Osteoblast (primary cell): ENCODE measurements at regions not wholly inside any gene's neighbourhood (a gene's known extent, or its start where the extent isn't known, plus 50 kb on each side); places are given as distances from the start of the nearest gene placed in this dataset.

Experiments
- DNase-seq: peaks from one replicate; pipeline ENCODE4 v3.0.0; 2011; ENCODE audit warnings: low spot score, mixed read lengths; ENCODE audit not compliant: insufficient read length; ENCODE audit errors: missing footprints
- H2AFZ ChIP-seq: 2 replicates; pipeline ENCODE4 v1.6.0; 2011; ENCODE audit warnings: mild to moderate bottlenecking, low read length
- H3K27ac ChIP-seq: 2 replicates; pipeline ENCODE4 v1.5.1; 2011; ENCODE audit warnings: mild to moderate bottlenecking, low read depth, low read length, moderate library complexity
- H3K27me3 ChIP-seq: 2 replicates; pipeline ENCODE4 v1.6.0; 2012; ENCODE audit warnings: mild to moderate bottlenecking, control low read depth, inconsistent platforms, low read length, moderate library complexity; ENCODE audit not compliant: insufficient read depth
- H3K36me3 ChIP-seq: 2 replicates; pipeline ENCODE4 v1.5.1; 2011; ENCODE audit warnings: mild to moderate bottlenecking, low read length, control low read depth, moderate library complexity; ENCODE audit not compliant: insufficient read depth
- H3K4me1 ChIP-seq: 2 replicates; pipeline ENCODE4 v1.5.1; 2011; ENCODE audit warnings: mild to moderate bottlenecking, low read length, control low read depth, moderate library complexity; ENCODE audit not compliant: insufficient read depth
- H3K4me2 ChIP-seq: 2 replicates; pipeline ENCODE4 v1.6.0; 2011; ENCODE audit warnings: mild to moderate bottlenecking, low read length; ENCODE audit not compliant: insufficient read depth
- H3K4me3 ChIP-seq: fragments of 200-600 bp; sonication (generic); 3 replicates; pipeline ENCODE4 v1.5.1; 2012; ENCODE audit warnings: mild to moderate bottlenecking, low read length, inconsistent platforms; ENCODE audit not compliant: insufficient read depth
- H3K79me2 ChIP-seq: 2 replicates; pipeline ENCODE4 v1.6.0; 2012; ENCODE audit warnings: mild to moderate bottlenecking, low read length, control low read depth, inconsistent platforms; ENCODE audit not compliant: insufficient read depth
- H3K9me3 ChIP-seq: 2 replicates; pipeline ENCODE4 v1.5.1; 2011; ENCODE audit warnings: low read depth, low read length, control low read depth
- H4K20me1 ChIP-seq: 2 replicates; pipeline ENCODE4 v1.6.0; 2012; ENCODE audit warnings: mild to moderate bottlenecking, low read length, control low read depth; ENCODE audit not compliant: insufficient read depth
- CTCF ChIP-seq: IDR thresholded peaks from 2 replicates; pipeline ENCODE4 v1.5.1; 2011; ENCODE audit warnings: mild to moderate bottlenecking, low read depth, low read length, moderate library complexity; ENCODE audit errors: extremely low read depth

- no peak for TF ChIP-seq CTCF
- no peaks in the 10 kb centered on the region for H4K20me1 ChIP-seq
- no peaks in the 10 kb centered on the region for H3K79me2 ChIP-seq
- no peaks in the 10 kb centered on the region for H3K9me3 ChIP-seq
- H3K4me3 ChIP-seq, result no peak overlapping the region
- peaks cover 18% of the 10 kb centered on the region for H3K4me1 ChIP-seq
- no peak overlapping the region for H3K27ac ChIP-seq
- DNase-seq, result no peak
- H3K4me2 ChIP-seq, result no peak overlapping the region
- no peak overlapping the region for H2AFZ ChIP-seq
- no peaks in the 10 kb centered on the region for H3K36me3 ChIP-seq
- H3K27me3 ChIP-seq, result no peaks in the 10 kb centered on the region
These were observed 70.4 kb upstream of the ELOVL6 start for GRCh38 chr4:110268790-110269189.

GRCh38 chr4:110268352-110268751, 69.9 kb upstream of the ELOVL6 start:
- no peak overlapping the region for H3K27ac ChIP-seq
- H3K79me2 ChIP-seq, result no peaks in the 10 kb centered on the region
- no peaks in the 10 kb centered on the region for H3K27me3 ChIP-seq
- H3K36me3 ChIP-seq, result no peaks in the 10 kb centered on the region
- H4K20me1 ChIP-seq, result no peaks in the 10 kb centered on the region
- no peaks in the 10 kb centered on the region for H3K9me3 ChIP-seq
- H3K4me3 ChIP-seq, result no peak overlapping the region
- H3K4me1 ChIP-seq, result peaks cover 18% of the 10 kb centered on the region
- no peak for TF ChIP-seq CTCF
- no peak overlapping the region for H2AFZ ChIP-seq
- DNase-seq, result no peak
- H3K4me2 ChIP-seq, result no peak overlapping the region

DNA sequence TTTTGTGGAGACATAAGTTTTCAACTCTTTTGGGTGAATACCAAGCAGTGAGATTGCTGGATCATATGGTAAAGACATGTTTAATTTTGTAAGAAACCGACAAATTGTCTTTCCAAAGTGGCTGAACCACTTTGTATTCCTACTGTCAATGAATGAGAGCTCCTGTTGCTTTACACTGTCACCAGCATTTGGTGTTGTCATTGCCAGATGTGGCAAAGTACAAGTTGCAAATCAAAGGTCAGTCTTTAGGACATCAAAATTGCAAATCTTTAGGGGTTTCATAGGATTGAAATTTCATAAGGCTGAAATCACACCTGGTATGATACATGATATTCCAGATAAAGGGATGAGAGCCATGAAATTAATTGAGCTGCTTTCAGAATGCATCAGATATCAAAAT, 67.7 kb upstream of the ELOVL6 start:
- Histone ChIP-seq H3K79me2 (no peaks in the 10 kb centered on the region), H3K4me3 (no peak overlapping the region), H3K27ac (no peak overlapping the region), H3K27me3 (no peaks in the 10 kb centered on the region), H2AFZ (no peak overlapping the region), H3K36me3 (no peaks in the 10 kb centered on the region), H4K20me1 (no peaks in the 10 kb centered on the region), H3K4me2 (no peak overlapping the region), H3K4me1 (peaks cover 10% of the 10 kb centered on the region), H3K9me3 (no peaks in the 10 kb centered on the region)
- no peak for TF ChIP-seq CTCF
- no peak for DNase-seq

- no peaks in the 10 kb centered on the region for H3K79me2 ChIP-seq
- no peak overlapping the region for H3K4me2 ChIP-seq
- H3K4me3 ChIP-seq, result no peak overlapping the region
- peaks cover 4% of the 10 kb centered on the region for H3K4me1 ChIP-seq
- H3K27ac ChIP-seq, result no peak overlapping the region
- H2AFZ ChIP-seq, result no peak overlapping the region
- no peaks in the 10 kb centered on the region for H3K9me3 ChIP-seq
- no peaks in the 10 kb centered on the region for H3K36me3 ChIP-seq
- H4K20me1 ChIP-seq, result no peaks in the 10 kb centered on the region
- no peak for TF ChIP-seq CTCF
- DNase-seq, result no peak
- no peaks in the 10 kb centered on the region for H3K27me3 ChIP-seq
These were observed 66.6 kb upstream of the ELOVL6 start for GRCh38 chr4:110265001-110265400.
